ENCODE measurements at regions not wholly inside any gene's neighbourhood (a gene's known extent, or its start where the extent isn't known, plus 50 kb on each side); places are given as distances from the start of the nearest gene placed in this dataset.

- Histone ChIP-seq H3K4me1 (ENCODE audit: control insufficient read depth, low read length) (no peaks in the 10 kb centered on the region), H3K27ac (ENCODE audit: low read depth, low read length) (no peak overlapping the region)
Observed at GRCh38 chr11:27926486-27926885, 181.5 kb downstream of the KIF18A start.

GRCh38 chr11:27921472-27921871 lies 186.5 kb downstream of the KIF18A start:
- H3K9me3 ChIP-seq (ENCODE audit: control insufficient read depth, insufficient read depth, low read length): no peaks in the 10 kb centered on the region
- H3K9me2 ChIP-seq (replicated peaks; ENCODE audit: control insufficient read depth, low read length): no peaks in the 10 kb centered on the region
- no peak overlapping the region for H3K4me2 ChIP-seq (ENCODE audit: low read length)
- H4K20me1 ChIP-seq (ENCODE audit: control insufficient read depth, insufficient read depth, low read depth, low read length): no peaks in the 10 kb centered on the region
- 0 out of 2 replicates have a peak, but pooled peaks cover 6% of the 10 kb centered on the region for H3K27me3 ChIP-seq (ENCODE audit: control insufficient read depth, low read length)
- no peak overlapping the region for H3K27ac ChIP-seq (ENCODE audit: low read depth, low read length)
- no peaks in the 10 kb centered on the region for H3F3A ChIP-seq (ENCODE audit: control insufficient read depth, insufficient read depth)
- no peak for TF ChIP-seq EZH2phosphoT487 (IDR thresholded peaks at IDR 0.05; ENCODE audit: borderline replicate concordance, low read length)
- H3K79me2 ChIP-seq (ENCODE audit: control insufficient read depth, low read length): no peaks in the 10 kb centered on the region
- no peaks in the 10 kb centered on the region for H3K4me1 ChIP-seq (ENCODE audit: control insufficient read depth, low read length)
- H3K4me3 ChIP-seq (ENCODE audit: low read length): no peak overlapping the region
- H3K36me3 ChIP-seq (ENCODE audit: control insufficient read depth, low read length): no peaks in the 10 kb centered on the region

More at GRCh38 chr11:27926486-27926885, 181.5 kb downstream of the KIF18A start:
- Histone ChIP-seq H3K79me2 (ENCODE audit: control insufficient read depth, low read length) (no peaks in the 10 kb centered on the region), H3K4me3 (ENCODE audit: low read length) (no peak overlapping the region), H3F3A (ENCODE audit: control insufficient read depth, insufficient read depth) (no peaks in the 10 kb centered on the region), H3K36me3 (ENCODE audit: control insufficient read depth, low read length) (no peaks in the 10 kb centered on the region), H3K9me2 (replicated peaks; ENCODE audit: control insufficient read depth, low read length) (no peaks in the 10 kb centered on the region), H3K4me2 (ENCODE audit: low read length) (no peak overlapping the region), H4K20me1 (ENCODE audit: control insufficient read depth, insufficient read depth, low read depth, low read length) (no peaks in the 10 kb centered on the region), H3K27me3 (ENCODE audit: control insufficient read depth, low read length) (no peaks in the 10 kb centered on the region), H3K9me3 (ENCODE audit: control insufficient read depth, insufficient read depth, low read length) (no peaks in the 10 kb centered on the region)
- TF ChIP-seq CTCF (IDR thresholded peaks at IDR 0.05; ENCODE audit: low read depth, low read length, poor library complexity, severe bottlenecking) (no peak), EZH2phosphoT487 (IDR thresholded peaks at IDR 0.05; ENCODE audit: borderline replicate concordance, low read length) (no peak)

GRCh38 chr11:27916541-27917100 lies 191.3 kb downstream of the KIF18A start:
- Histone ChIP-seq H3K79me2 (ENCODE audit: control insufficient read depth, low read length) (no peaks in the 10 kb centered on the region), H3K9me3 (ENCODE audit: control insufficient read depth, insufficient read depth, low read length) (no peaks in the 10 kb centered on the region), H3K27ac (ENCODE audit: low read depth, low read length) (no peak overlapping the region), H3K4me2 (ENCODE audit: low read length) (no peak overlapping the region), H3K4me3 (ENCODE audit: low read length) (no peak overlapping the region), H3K36me3 (ENCODE audit: control insufficient read depth, low read length) (no peaks in the 10 kb centered on the region), H3K4me1 (ENCODE audit: control insufficient read depth, low read length) (no peaks in the 10 kb centered on the region), H4K20me1 (ENCODE audit: control insufficient read depth, insufficient read depth, low read depth, low read length) (no peaks in the 10 kb centered on the region), H3F3A (ENCODE audit: control insufficient read depth, insufficient read depth) (no peaks in the 10 kb centered on the region), H3K9me2 (replicated peaks; ENCODE audit: control insufficient read depth, low read length) (no peaks in the 10 kb centered on the region), H3K27me3 (ENCODE audit: control insufficient read depth, low read length) (0 out of 2 replicates have a peak, but pooled peaks cover 6% of the 10 kb centered on the region)
- no peak for TF ChIP-seq CTCF (IDR thresholded peaks at IDR 0.05; ENCODE audit: low read depth, low read length, poor library complexity, severe bottlenecking)
- no peak for TF ChIP-seq EZH2phosphoT487 (IDR thresholded peaks at IDR 0.05; ENCODE audit: borderline replicate concordance, low read length)

- H3K4me2 ChIP-seq (ENCODE audit: low read length): no peak overlapping the region
Observed at GRCh38 chr11:27914080-27914479, 193.9 kb downstream of the KIF18A start.

More at GRCh38 chr11:27914080-27914479, 193.9 kb downstream of the KIF18A start:
- Histone ChIP-seq H3K9me2 (replicated peaks; ENCODE audit: control insufficient read depth, low read length) (no peaks in the 10 kb centered on the region), H3K9me3 (ENCODE audit: control insufficient read depth, insufficient read depth, low read length) (no peaks in the 10 kb centered on the region), H3F3A (ENCODE audit: control insufficient read depth, insufficient read depth) (no peaks in the 10 kb centered on the region), H3K79me2 (ENCODE audit: control insufficient read depth, low read length) (no peaks in the 10 kb centered on the region), H3K4me3 (ENCODE audit: low read length) (no peak overlapping the region), H3K27me3 (ENCODE audit: control insufficient read depth, low read length) (0 out of 2 replicates have a peak, but pooled peaks cover 6% of the 10 kb centered on the region), H3K27ac (ENCODE audit: low read depth, low read length) (no peak overlapping the region), H4K20me1 (ENCODE audit: control insufficient read depth, insufficient read depth, low read depth, low read length) (no peaks in the 10 kb centered on the region), H3K36me3 (ENCODE audit: control insufficient read depth, low read length) (no peaks in the 10 kb centered on the region), H3K4me1 (ENCODE audit: control insufficient read depth, low read length) (no peaks in the 10 kb centered on the region)
- no peak for TF ChIP-seq EZH2phosphoT487 (IDR thresholded peaks at IDR 0.05; ENCODE audit: borderline replicate concordance, low read length)
- TF ChIP-seq CTCF (IDR thresholded peaks at IDR 0.05; ENCODE audit: low read depth, low read length, poor library complexity, severe bottlenecking): no peak

Data from DOHH2 (cell line).